Esophagus squamous epithelium (tissue), 4 donors: ENCODE measurements at regions not wholly inside any gene's neighbourhood (a gene's known extent, or its start where the extent isn't known, plus 50 kb on each side); places are given as distances from the start of the nearest gene placed in this dataset.

Experiments
- CTCF ChIP-seq, 6 experiments: fragments of 450-650 bp in 4 of 6; fragments of 200-600 bp in 2 of 6; sonication (generic) in 2 of 6; IDR thresholded peaks; one replicate each; pipeline ENCODE4 v1.5.1; 2016 to 2019; ENCODE audit warnings: antibody characterized with exemption in 6 of 6, mild to moderate bottlenecking in 4 of 6, moderate library complexity in 4 of 6
- POLR2A ChIP-seq, 4 donors: fragments of 450-650 bp; IDR thresholded peaks; one replicate each; pipeline ENCODE4 v1.6.1; 2017; ENCODE audit warnings: antibody characterized with exemption in 4 of 4, mild to moderate bottlenecking in 4 of 4, moderate library complexity in 3 of 4

- TF ChIP-seq CTCF (IDR thresholded peaks at IDR 0.05) (no peak), POLR2A (IDR thresholded peaks at IDR 0.05) (no peak)
These were observed 361.6 kb downstream of the YTHDC2 start for GRCh38 chr5:113875096-113875495.
